ENCODE measurements at regions not wholly inside any gene's neighbourhood (a gene's known extent, or its start where the extent isn't known, plus 50 kb on each side); places are given as distances from the start of the nearest gene placed in this dataset.

- TF ChIP-seq CTCF (conservative IDR thresholded peaks at IDR 0.05): no peak
- Histone ChIP-seq H3K9me3 (ENCODE audit: control insufficient read depth, low read length) (peaks cover 6% of the 10 kb centered on the region), H3K27ac (ENCODE audit: low read depth, low read length) (no peak overlapping the region), H3K4me1 (ENCODE audit: control insufficient read depth, insufficient read depth, low read length) (no peaks in the 10 kb centered on the region), H3K27me3 (ENCODE audit: control insufficient read depth, insufficient read depth, low read length, poor library complexity, severe bottlenecking) (no peaks in the 10 kb centered on the region), H3K4me3 (ENCODE audit: low read length) (no peak overlapping the region), H3K36me3 (ENCODE audit: control insufficient read depth, insufficient read depth, low read length) (no peaks in the 10 kb centered on the region), H3K9ac (ENCODE audit: extremely low read depth, low read length, poor library complexity, severe bottlenecking) (no peak overlapping the region)
- DNase-seq: no peak
- Mint-ChIP-seq H3K4me3 (no peak overlapping the region), H3K27ac (no peak overlapping the region), H3K4me1 (peaks cover 3% of the 10 kb centered on the region), H3K9me3 (peaks cover 8% of the 10 kb centered on the region), H3K36me3 (ENCODE audit: low read depth) (no peaks in the 10 kb centered on the region), H3K27me3 (ENCODE audit: insufficient read depth) (no peaks in the 10 kb centered on the region)
- 94 to 100% methylated on average over 1 of the region's 1 CpG for WGBS, 2 experiments (ENCODE audit: insufficient coverage in 1 of 2, insufficient read length in 1 of 2)
Observed at GRCh38 chr11:101717619-101718018, 133.8 kb upstream of the TRPC6 start.

- 40 to 71% methylated on average over 1 of the region's 1 CpG for WGBS, 2 experiments (ENCODE audit: insufficient coverage in 1 of 2, insufficient read length in 1 of 2)
Observed at GRCh38 chr11:101715281-101715680, 131.5 kb upstream of the TRPC6 start.

GRCh38 chr11:101707477-101707876, 123.7 kb upstream of the TRPC6 start:
- no peak overlapping the region for H3K4me3 Mint-ChIP-seq

More at GRCh38 chr11:101715281-101715680, 131.5 kb upstream of the TRPC6 start:
- Mint-ChIP-seq H3K4me1 (peaks cover 3% of the 10 kb centered on the region), H3K4me3 (no peak overlapping the region), H3K27me3 (ENCODE audit: insufficient read depth) (no peaks in the 10 kb centered on the region), H3K36me3 (ENCODE audit: low read depth) (peaks cover 2% of the 10 kb centered on the region), H3K27ac (no peak overlapping the region), H3K9me3 (peaks cover 16% of the 10 kb centered on the region)
- no peak for DNase-seq
- TF ChIP-seq CTCF (conservative IDR thresholded peaks at IDR 0.05): no peak
- no peaks in the 10 kb centered on the region for H3K27me3 ChIP-seq (ENCODE audit: control insufficient read depth, insufficient read depth, low read length, poor library complexity, severe bottlenecking)
- no peaks in the 10 kb centered on the region for H3K4me1 ChIP-seq (ENCODE audit: control insufficient read depth, insufficient read depth, low read length)
- no peaks in the 10 kb centered on the region for H3K36me3 ChIP-seq (ENCODE audit: control insufficient read depth, insufficient read depth, low read length)
- no peak overlapping the region for H3K27ac ChIP-seq (ENCODE audit: low read depth, low read length)
- H3K9ac ChIP-seq (ENCODE audit: extremely low read depth, low read length, poor library complexity, severe bottlenecking): no peak overlapping the region
- H3K9me3 ChIP-seq (ENCODE audit: control insufficient read depth, low read length): peaks cover 6% of the 10 kb centered on the region
- no peak overlapping the region for H3K4me3 ChIP-seq (ENCODE audit: low read length)

More at GRCh38 chr11:101707477-101707876, 123.7 kb upstream of the TRPC6 start:
- Histone ChIP-seq H3K9ac (ENCODE audit: extremely low read depth, low read length, poor library complexity, severe bottlenecking) (no peak overlapping the region), H3K27me3 (ENCODE audit: control insufficient read depth, insufficient read depth, low read length, poor library complexity, severe bottlenecking) (no peaks in the 10 kb centered on the region), H3K9me3 (ENCODE audit: control insufficient read depth, low read length) (no peaks in the 10 kb centered on the region), H3K36me3 (ENCODE audit: control insufficient read depth, insufficient read depth, low read length) (no peaks in the 10 kb centered on the region), H3K4me1 (ENCODE audit: control insufficient read depth, insufficient read depth, low read length) (peaks cover 3% of the 10 kb centered on the region), H3K27ac (ENCODE audit: low read depth, low read length) (no peak overlapping the region), H3K4me3 (ENCODE audit: low read length) (peak overlapping the region; percentile 23)
- Mint-ChIP-seq H3K9me3 (peaks cover 26% of the 10 kb centered on the region), H3K27ac (no peak overlapping the region), H3K36me3 (ENCODE audit: low read depth) (peaks cover 2% of the 10 kb centered on the region), H3K4me1 (peaks cover 24% of the 10 kb centered on the region), H3K27me3 (ENCODE audit: insufficient read depth) (no peaks in the 10 kb centered on the region)
- DNase-seq: peak; percentile 64
- 57 to 87% methylated on average over 1 to 2 of the region's 2 CpGs for WGBS, 2 experiments (ENCODE audit: insufficient coverage in 1 of 2, insufficient read length in 1 of 2)
- TF ChIP-seq CTCF (conservative IDR thresholded peaks at IDR 0.05): no peak
